Panc1 (cell line): ENCODE measurements at regions not wholly inside any gene's neighbourhood (a gene's known extent, or its start where the extent isn't known, plus 50 kb on each side); places are given as distances from the start of the nearest gene placed in this dataset.

ENCODE experiments used
- ATAC-seq: fragments of 200-7000 bp; cut with Tn5 transposase; 2 replicates; pipeline ENCODE4 v1.9.1; 2020; ENCODE audit warnings: mild to moderate bottlenecking, moderate library complexity
- BruUV-seq: library from RNA; stranded (reverse); fragments of 400-500 nt; replicated peaks from 2 replicates; lab custom pipeline; 2021; lab: Mats Ljungman, UMichigan
- CTCF ChIA-PET: fragments of 300-600 bp; sonication (Branson Sonifier 250); formaldehyde crosslinking; loops from one replicate; lab custom pipeline; 2022; ENCODE audit warnings: antibody characterized with exemption; lab: Charles Lee
- POLR2A ChIA-PET: fragments of 300-600 bp; sonication (Branson Sonifier 250); formaldehyde crosslinking; loops from one replicate; lab custom pipeline; 2022; ENCODE audit warnings: antibody characterized with exemption; lab: Charles Lee
- DNase-seq: peaks from one replicate; pipeline ENCODE4 v3.0.0-alpha.2; 2010; ENCODE audit warnings: low read depth, low spot score
- H3K27ac ChIP-seq: 2 replicates; pipeline ENCODE4 v1.5.1; 2011; ENCODE audit warnings: mild to moderate bottlenecking, low read length, inconsistent platforms
- H3K27me3 ChIP-seq: fragments of 200-500 bp; sonication (Bioruptor generic); 2 replicates; pipeline ENCODE4 v1.6.0; 2014; ENCODE audit warnings: low read length, inconsistent platforms; ENCODE audit not compliant: control insufficient read depth, insufficient read depth
- H3K36me3 ChIP-seq: fragments of 200-500 bp; sonication (Bioruptor generic); 2 replicates; pipeline ENCODE4 v1.5.1; 2014; ENCODE audit warnings: inconsistent platforms, mild to moderate bottlenecking, low read length, moderate library complexity; ENCODE audit not compliant: control insufficient read depth, insufficient read depth
- H3K4me1 ChIP-seq: 2 replicates; pipeline ENCODE4 v1.5.1; 2011; ENCODE audit warnings: inconsistent platforms, mild to moderate bottlenecking, low read length, moderate library complexity; ENCODE audit not compliant: control insufficient read depth, insufficient read depth
- H3K4me3 ChIP-seq, 2 experiments: 2 replicates each; pipeline ENCODE4 v1.5.1; 2011 to 2012; ENCODE audit warnings: low read depth in 2 of 2, low read length in 2 of 2, mild to moderate bottlenecking in 2 of 2, inconsistent platforms in 1 of 2, moderate library complexity in 1 of 2
- H3K9me3 ChIP-seq: fragments of 200-500 bp; sonication (Bioruptor generic); 2 replicates; pipeline ENCODE4 v1.5.1; 2014; ENCODE audit warnings: low read depth, mild to moderate bottlenecking, inconsistent platforms, low read length, moderate library complexity; ENCODE audit not compliant: control insufficient read depth, insufficient read depth
- POLR2AphosphoS5 ChIP-seq: IDR thresholded peaks from 2 replicates; pipeline ENCODE4 v1.6.1; 2012; ENCODE audit warnings: mild to moderate bottlenecking, low read depth, low read length, moderate library complexity
- SIN3A ChIP-seq: IDR thresholded peaks from 2 replicates; pipeline ENCODE4 v1.6.1; 2012; ENCODE audit warnings: low read depth, mild to moderate bottlenecking, low read length, moderate library complexity, borderline replicate concordance; ENCODE audit not compliant: insufficient read depth
- TCF7L2 ChIP-seq: IDR thresholded peaks from 2 replicates; pipeline ENCODE4 v1.6.1; 2011; ENCODE audit warnings: mild to moderate bottlenecking, low read depth, low read length, inconsistent platforms
- in situ Hi-C: cut with HindIII; loops from 2 replicates; pipeline ENCODE4 v1.10.0; 2016; ENCODE audit warnings: low sequenced_read_pairs, low pct_unique_long_range_greater_than_20kb
- intact Hi-C: fragments of 100-400 bp; cut with micrococcal nuclease; formaldehyde crosslinking; loops from one replicate; pipeline ENCODE4 v1.10.0; 2022; ENCODE audit not compliant: unreplicated experiment
- TF ChIP-seq, protein P1 (sequence below), 2 experiments: IDR thresholded peaks; 2 replicates each; pipeline ENCODE4 v1.6.1; 2011 to 2012; ENCODE audit warnings: low read depth in 2 of 2, control low read depth in 1 of 2, low read length in 1 of 2, mild to moderate bottlenecking in 1 of 2, moderate library complexity in 1 of 2; ENCODE audit not compliant: insufficient read depth in 1 of 2
- TF ChIP-seq, protein P2 (sequence below): fragments of 450-650 bp; IDR thresholded peaks from 2 replicates; pipeline ENCODE4 v1.5.1; 2017; ENCODE audit warnings: mild to moderate bottlenecking

- BruUV-seq, result no TSS peak
- intact Hi-C loops, result no loop called here
- Histone ChIP-seq H3K36me3 (no peaks in the 10 kb centered on the region), H3K9me3 (no peaks in the 10 kb centered on the region), H3K27me3 (no peaks in the 10 kb centered on the region), H3K4me3 (no peak overlapping the region), H3K4me1 (no peaks in the 10 kb centered on the region), H3K27ac (no peak overlapping the region)
- POLR2A ChIA-PET, result no interaction called here
- CTCF ChIA-PET, result no interaction called here
- no peak for ATAC-seq
- TF ChIP-seq, protein P1, sequence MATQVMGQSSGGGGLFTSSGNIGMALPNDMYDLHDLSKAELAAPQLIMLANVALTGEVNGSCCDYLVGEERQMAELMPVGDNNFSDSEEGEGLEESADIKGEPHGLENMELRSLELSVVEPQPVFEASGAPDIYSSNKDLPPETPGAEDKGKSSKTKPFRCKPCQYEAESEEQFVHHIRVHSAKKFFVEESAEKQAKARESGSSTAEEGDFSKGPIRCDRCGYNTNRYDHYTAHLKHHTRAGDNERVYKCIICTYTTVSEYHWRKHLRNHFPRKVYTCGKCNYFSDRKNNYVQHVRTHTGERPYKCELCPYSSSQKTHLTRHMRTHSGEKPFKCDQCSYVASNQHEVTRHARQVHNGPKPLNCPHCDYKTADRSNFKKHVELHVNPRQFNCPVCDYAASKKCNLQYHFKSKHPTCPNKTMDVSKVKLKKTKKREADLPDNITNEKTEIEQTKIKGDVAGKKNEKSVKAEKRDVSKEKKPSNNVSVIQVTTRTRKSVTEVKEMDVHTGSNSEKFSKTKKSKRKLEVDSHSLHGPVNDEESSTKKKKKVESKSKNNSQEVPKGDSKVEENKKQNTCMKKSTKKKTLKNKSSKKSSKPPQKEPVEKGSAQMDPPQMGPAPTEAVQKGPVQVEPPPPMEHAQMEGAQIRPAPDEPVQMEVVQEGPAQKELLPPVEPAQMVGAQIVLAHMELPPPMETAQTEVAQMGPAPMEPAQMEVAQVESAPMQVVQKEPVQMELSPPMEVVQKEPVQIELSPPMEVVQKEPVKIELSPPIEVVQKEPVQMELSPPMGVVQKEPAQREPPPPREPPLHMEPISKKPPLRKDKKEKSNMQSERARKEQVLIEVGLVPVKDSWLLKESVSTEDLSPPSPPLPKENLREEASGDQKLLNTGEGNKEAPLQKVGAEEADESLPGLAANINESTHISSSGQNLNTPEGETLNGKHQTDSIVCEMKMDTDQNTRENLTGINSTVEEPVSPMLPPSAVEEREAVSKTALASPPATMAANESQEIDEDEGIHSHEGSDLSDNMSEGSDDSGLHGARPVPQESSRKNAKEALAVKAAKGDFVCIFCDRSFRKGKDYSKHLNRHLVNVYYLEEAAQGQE (IDR thresholded peaks at IDR 0.05; ENCODE audit: insufficient read depth in 1 of 2, low read depth in 2 of 2, low read length in 1 of 2), result no peak
- TF ChIP-seq POLR2AphosphoS5, result no peak
- TF ChIP-seq SIN3A, result no peak
- no peak for TF ChIP-seq TCF7L2
- TF ChIP-seq, protein P2, sequence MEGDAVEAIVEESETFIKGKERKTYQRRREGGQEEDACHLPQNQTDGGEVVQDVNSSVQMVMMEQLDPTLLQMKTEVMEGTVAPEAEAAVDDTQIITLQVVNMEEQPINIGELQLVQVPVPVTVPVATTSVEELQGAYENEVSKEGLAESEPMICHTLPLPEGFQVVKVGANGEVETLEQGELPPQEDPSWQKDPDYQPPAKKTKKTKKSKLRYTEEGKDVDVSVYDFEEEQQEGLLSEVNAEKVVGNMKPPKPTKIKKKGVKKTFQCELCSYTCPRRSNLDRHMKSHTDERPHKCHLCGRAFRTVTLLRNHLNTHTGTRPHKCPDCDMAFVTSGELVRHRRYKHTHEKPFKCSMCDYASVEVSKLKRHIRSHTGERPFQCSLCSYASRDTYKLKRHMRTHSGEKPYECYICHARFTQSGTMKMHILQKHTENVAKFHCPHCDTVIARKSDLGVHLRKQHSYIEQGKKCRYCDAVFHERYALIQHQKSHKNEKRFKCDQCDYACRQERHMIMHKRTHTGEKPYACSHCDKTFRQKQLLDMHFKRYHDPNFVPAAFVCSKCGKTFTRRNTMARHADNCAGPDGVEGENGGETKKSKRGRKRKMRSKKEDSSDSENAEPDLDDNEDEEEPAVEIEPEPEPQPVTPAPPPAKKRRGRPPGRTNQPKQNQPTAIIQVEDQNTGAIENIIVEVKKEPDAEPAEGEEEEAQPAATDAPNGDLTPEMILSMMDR, result no peak
- no peak for DNase-seq
- in situ Hi-C loops, result no loop called here
Observed at GRCh38 chr3:65019443-65020055, 331.7 kb upstream of the ADAMTS9 start.

DNA sequence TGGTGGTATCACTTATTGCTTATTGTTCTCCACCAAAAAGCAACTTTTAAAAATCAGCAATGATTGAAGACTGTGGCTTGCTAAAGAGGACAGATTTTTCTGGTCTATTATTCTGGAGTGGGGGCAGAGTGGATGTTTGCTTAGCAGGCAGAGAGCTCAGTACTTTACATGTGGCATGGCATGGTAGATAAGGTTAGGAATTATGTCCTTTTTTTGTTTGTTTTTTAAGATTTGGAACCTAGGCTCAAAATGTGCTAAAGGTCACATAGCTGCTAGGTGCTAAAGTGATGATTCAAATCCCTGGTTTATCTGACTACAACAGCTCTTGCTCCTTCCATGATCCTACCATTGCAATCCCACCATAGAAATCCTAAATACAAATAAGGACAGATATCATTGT, 331.0 kb upstream of the ADAMTS9 start:
- CTCF ChIA-PET, result no interaction called here
- Histone ChIP-seq H3K27ac (no peak overlapping the region), H3K27me3 (no peaks in the 10 kb centered on the region), H3K4me3 (no peak overlapping the region), H3K4me1 (no peaks in the 10 kb centered on the region), H3K9me3 (no peaks in the 10 kb centered on the region), H3K36me3 (no peaks in the 10 kb centered on the region)
- in situ Hi-C loops (no loop called here), intact Hi-C loops (no loop called here)
- DNase-seq (no peak), ATAC-seq (no peak)
- TF ChIP-seq, protein P2, result no peak
- no peak for TF ChIP-seq SIN3A
- TF ChIP-seq, protein P1 (IDR thresholded peaks at IDR 0.05; ENCODE audit: insufficient read depth in 1 of 2, low read depth in 2 of 2, low read length in 1 of 2), result no peak
- TF ChIP-seq TCF7L2, result no peak
- no peak for TF ChIP-seq POLR2AphosphoS5
- POLR2A ChIA-PET, result no interaction called here
- no TSS peak for BruUV-seq
